ENCODE measurements at regions not wholly inside any gene's neighbourhood (a gene's known extent, or its start where the extent isn't known, plus 50 kb on each side); places are given as distances from the start of the nearest gene placed in this dataset.
"Not testable (repeated sequence)": the region's sequence is repeated elsewhere in the genome, so short reads cannot be mapped to it uniquely, and the experiment has no call there.

DNA sequence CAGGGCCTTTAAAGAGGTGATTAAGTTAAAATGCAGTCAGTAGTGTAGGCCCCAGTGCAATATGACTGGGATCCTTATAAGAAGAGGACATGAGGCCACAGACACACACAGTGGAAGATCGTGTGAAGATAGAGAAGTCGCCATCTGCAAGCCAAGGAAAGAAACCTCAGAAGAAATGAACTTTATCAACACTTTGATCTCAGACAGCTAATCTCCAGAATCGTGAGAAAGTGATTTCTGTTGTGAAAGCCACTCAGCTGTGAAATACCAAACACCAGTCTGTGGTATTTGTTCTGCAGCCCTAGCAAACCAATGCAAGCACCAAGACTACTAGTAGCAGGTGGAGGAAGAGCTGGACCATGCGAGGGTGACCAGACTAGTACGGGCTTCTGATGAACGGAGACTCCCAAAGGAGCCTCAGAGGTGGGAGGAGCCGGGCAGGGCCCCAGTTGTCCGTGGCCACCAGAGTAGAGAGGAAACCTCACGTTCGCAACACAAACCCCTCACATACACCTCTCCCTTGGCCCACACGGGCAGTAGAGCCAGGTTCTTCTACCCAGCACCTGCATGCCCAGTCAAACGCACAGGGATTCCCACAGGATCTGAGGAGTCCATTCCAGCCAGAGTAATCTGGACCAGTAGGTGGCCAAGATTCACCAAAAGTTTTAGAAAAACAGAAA is 243.0 kb downstream of the TTC8 start:
- no peak for DNase-seq

DNA sequence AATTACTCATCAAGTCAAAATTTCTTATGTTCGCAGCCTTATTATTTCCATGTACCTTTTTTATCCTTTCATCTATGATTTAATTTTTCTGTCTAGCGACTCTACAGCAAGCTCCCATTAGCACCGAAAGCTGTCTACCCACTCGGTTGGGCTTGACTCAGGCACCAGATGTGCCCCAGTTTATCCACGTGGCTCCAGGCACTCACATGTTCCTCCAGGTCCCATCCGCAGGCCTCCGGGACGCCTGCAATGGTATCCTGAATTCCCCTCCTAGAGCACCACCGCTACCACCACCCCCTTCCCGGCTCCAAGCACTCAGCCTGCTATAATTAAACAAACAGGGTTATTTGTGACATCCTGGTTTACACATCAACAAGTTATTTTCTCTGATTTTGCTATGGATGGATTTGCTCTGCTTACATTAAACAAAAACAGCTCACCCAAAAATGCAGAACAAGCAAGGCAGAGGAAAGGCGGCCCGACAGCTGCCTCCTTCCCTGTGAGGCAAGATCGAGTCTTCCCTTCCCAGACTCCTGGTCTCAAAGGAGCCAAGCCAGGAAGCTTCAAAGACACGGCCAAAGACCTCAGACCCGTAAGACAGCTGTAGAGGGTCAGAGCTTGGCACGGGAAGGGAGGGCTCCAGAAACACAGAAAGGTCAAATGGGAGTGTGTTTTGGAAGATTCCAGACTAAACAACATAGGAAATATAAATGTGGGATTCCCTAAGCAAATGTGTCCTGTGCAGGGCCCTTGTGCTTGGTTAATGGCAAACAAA is 253.8 kb downstream of the TTC8 start:
- DNase-seq = peak; percentile 49

DNA sequence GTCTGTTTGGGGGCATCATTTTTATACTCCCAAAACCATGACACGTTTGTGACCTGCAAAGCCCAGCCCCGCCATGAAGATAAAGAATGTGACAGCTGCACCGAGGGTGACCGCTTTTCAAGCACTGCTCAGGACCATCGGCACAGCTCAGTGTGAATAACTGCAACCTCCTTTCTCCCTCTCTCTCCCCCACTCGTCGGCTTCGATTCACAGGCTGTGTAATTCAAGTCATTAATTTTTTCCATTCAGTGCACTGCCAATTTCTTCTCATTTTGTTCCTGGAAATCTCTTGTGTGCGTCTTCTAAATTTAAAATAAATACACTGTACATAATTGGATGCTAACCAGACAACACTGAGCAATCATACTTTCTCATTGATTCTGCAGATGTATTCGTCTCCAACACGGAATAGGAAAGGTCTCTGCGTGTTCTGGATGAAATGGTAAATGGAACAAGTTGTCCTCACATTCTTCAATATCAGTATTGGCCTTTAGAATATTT is 260.8 kb downstream of the TTC8 start:
- peak; percentile 93 for DNase-seq

DNA sequence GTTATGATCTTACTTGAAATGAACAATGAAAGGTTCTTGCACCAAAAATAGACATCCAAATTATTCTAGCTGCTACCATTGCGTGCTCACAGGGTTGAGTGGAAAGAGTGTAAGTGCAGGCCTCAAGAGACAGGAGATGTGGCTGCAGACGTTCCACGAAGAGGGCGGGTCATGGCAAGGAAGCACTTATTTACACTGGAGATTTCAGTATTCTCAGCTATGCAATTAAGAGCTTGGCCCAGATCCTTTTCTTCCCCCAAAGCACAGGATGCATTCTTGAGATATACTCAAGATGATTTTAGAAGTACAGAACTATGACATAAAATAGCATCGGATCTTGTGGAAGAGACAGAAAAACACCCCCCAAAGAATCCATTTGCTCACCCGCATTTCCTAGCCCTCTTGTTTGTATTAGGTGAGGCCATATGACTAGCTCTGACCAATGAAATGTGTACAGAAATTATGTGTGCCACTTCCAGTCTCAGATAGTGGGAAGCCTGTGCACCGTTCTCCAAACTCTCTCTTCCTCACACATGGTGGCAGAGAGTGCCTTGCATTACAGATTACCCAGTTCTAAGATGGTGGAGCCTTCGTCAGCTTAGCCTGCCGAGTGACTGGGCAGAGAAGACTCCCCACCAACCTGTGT is 261.4 kb downstream of the TTC8 start:
- peak; percentile 88 for DNase-seq

DNA sequence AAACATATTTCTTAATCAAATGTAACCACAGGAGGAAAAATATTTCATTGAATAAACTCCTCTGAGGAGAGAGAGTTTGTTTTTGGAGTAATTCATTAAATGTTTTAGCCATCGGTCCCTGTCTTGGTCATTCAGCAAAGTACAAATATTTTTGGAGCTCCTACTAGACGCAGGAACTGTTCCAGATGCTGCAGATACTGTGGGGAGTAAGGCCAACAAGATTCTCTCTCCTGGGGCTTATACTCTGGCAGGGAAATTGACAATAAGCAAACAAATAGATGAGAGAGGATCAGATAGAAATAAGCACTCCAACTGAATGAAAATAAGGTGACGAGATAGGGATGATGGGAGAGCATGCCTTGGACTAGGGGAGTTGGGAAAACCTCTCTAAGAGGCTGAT is 264.1 kb downstream of the TTC8 start:
- peak; percentile 39 for DNase-seq

DNA sequence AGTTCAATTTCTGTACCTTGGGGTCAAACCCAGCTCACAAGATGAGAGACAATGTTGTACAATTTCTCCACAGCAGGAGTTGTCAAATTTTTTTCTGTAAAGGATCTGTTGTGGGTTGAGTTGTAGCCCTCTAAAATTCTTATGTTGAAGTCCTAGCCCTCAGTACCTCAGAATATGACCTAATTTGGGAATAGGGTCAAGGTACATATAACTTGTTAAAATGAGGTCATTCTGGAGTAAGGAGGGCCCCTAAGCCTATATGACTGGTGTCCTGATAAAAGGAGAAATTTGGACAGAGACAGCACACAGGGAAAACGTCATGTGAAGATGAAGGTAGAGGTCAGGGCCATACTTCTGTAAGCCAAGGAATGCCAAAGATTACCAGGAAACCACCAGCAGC is 264.9 kb downstream of the TTC8 start:
- DNase-seq = no peak

DNA sequence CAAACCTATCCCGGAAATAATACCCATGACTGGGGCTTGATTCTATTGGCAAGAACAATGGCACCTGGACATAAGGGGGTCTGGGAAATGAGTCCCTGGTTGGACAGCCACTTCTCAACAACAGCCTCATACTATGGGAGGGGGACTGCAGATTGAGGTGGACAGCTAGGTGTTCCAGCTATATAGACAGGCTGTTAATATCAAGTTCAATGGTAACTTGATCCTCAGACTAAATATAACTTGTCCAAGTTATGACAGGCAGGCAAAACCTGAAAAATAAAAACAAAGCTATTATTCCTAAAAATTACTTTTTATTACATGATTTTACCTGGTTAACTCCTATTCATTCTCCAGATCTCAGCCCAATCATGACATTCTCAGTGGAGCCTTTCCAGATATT is 267.3 kb downstream of the TTC8 start:
- no peak for DNase-seq

DNA sequence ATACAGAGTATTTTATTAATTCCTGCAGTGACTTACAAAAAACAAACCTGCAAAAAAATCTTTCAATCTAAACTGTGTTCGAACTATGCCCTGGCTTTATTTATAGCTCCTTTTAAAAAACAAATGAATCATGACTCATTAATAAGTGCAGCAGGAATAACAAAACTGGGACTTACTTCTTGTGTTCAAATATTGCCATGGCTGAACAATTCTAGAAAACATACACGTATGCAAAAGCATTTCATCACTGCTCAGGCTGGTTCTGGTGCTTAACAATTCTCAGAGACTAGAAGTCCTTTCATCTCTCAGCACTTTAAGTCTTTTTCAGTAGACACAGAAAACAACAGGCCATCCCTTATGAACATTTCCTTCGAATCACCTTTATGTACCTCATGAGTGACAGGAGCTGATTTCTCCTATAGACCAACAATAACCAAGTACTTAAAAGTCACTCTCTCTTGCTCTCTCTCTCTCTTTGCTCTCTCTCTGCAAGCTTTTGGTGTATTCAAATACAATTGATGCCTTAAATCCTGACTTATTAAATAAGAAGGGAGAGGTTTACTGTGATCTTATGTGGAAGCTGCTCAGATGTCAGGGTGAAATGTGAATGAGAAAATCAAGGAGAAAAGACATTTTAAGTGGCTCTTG is 268.8 kb downstream of the TTC8 start:
- peak; percentile 35 for DNase-seq

DNA sequence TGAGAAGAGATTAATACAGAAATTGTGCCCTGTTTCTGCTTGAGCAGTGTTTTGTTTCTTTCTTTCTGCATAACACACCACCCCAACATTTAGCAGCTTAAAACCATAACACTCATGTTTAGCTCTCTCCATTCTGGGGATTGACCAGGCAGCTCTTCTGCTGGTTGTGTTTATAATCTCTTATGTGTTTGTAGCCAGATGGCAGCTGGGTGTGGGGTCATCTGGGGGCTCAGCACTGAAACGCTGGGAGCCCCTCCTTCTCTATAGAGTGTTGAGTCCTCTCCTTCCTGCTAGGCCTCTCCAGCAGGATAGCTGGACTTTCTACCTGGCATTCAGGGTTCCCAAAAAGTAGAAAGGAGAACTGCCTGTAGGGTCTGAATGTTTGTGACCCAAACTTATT is 270.6 kb downstream of the TTC8 start:
- no peak for DNase-seq

DNA sequence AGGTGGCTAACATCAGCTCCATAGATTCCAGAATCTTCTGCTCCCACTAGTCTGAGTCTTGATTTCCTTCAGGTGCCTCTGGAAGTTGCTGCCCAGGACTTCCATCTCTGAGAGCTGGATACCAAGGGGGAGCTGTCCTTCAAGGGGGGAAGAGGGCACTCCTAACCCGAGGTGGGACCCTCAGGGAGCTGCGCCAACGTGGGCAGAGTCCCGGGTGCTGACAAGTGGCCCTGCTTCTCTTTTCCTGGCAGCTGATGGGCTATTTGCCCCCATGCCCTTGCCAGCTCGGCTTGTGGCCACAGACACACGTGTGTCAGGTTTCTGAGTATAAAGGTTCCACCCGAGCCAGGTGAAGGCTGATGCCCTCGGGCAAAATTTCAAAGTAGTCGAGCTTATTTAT is 272.5 kb downstream of the TTC8 start:
- no peak for DNase-seq

DNA sequence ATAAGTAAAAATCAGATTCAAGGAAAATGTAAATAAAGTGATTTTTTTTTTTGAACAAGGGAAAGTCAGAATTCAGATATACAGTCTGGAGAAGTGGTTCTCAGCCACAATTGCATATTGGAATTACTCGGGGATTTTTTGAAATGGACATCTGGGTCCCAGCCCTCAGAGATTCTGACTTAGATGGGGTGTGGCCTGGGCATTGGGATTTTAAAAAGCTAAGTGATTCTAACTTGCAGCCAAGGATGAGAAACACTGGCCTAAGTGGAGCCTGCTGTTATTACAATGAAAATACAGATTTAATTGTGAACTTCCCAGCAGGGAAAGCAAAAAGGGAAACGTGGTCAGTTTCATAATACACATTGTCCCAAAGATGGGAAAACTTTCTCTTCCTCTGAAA is 273.8 kb downstream of the TTC8 start:
- DNase-seq = no peak

DNA sequence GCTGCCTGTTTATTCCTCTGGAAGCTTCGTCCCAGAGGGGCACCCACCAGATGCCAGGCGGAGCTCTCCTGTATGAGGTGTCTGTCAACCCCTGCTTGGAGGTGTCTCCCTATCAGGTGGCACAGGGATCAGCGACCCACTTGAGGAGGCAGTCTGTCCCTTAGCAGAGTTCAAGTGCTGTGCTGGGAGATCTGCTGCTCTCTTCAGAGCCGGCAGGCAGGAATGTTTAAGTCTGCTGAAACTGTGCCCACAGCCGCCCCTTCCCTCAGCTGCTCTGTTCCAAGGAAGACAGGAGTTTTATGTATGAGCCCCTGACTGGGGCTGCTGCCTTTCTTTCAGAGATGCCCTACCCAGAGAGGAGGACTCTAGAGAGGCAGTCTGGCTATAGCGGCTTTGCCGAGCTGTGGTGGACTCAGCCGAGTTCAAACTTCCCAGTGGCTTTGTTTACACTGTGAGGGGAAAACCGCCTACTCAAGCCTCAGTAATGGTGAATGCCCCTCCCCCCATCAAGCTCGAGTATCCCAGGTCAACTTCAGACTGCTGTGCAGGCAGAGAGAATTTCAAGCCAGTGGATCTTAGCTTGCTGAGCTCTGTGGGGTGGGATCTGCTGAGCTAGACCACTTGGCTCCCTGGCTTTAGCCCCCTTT is 279.8 kb downstream of the TTC8 start:
- not testable (repeated sequence) for DNase-seq

DNA sequence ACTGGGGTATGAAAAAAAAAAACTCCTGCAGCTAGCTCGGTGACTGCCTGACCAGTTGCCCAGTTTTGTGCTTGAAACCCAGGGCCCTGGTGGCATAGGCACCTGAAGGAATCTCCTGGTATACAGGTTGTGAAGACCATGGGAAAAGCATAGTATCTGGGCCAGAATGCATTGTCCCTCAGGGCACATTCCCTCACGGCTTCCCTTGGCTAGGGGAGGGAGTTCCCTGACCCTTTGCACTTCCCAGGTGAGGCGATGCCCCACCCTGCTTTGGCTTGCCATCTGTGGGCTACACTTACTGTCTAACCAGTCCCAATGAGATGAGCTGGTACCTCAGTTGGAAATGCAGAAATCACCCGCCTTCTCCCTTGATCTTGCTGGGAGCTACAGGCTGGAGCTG is 280.4 kb downstream of the TTC8 start:
- not testable (repeated sequence) for DNase-seq
